Central memory CD4-positive, alpha-beta T cell (primary cell): ENCODE measurements at regions not wholly inside any gene's neighbourhood (a gene's known extent, or its start where the extent isn't known, plus 50 kb on each side); places are given as distances from the start of the nearest gene placed in this dataset.

ENCODE experiments used
- DNase-seq: peaks from one replicate; pipeline ENCODE4 v3.0.0; 2022

- DNase-seq, result no peak
Measured at GRCh38 chr12:59839514-59839913, 243.7 kb downstream of the SLC16A7 start.

- no peak for DNase-seq
Measured at GRCh38 chr12:59843260-59843843, 247.5 kb downstream of the SLC16A7 start.

DNA sequence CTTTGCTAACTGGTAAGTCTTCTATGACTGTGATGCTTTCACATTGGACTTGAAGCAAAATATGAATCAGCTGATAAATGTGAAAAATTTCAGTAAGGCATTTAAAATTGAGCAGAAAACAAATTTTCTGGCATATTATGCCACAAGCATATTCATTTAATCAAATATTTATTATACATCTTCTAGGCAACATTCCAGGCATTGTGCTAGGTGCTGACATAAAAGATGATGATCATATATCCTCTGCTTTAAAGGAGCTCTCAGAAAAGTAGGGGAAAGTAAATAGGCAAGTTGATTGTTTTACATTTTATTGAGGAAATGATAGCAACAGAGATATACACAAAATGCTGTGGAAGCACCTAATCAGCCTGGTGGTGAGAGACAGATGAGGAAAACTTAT lies 248.9 kb downstream of the SLC16A7 start:
- DNase-seq, result no peak

GRCh38 chr12:59845293-59845692 lies 249.5 kb downstream of the SLC16A7 start:
- no peak for DNase-seq

DNA sequence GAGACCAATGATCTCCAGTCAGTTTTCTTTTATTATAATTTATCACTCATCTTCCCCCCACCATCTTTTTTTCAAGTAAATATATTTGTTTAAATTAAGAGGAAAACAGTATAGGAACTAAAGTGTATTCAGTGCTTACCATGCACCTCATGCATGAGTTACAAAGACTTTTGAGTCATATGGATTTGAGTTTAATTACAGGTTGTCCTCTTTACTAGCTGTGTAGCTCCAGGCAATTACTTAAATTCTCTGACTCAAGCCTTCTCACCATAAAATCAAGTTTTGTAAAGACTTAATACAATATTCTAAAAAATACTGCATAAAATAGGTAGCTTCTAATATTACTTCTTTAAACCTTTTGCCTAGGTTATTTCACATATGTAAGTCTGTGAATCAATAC lies 251.3 kb downstream of the SLC16A7 start:
- no peak for DNase-seq

DNA sequence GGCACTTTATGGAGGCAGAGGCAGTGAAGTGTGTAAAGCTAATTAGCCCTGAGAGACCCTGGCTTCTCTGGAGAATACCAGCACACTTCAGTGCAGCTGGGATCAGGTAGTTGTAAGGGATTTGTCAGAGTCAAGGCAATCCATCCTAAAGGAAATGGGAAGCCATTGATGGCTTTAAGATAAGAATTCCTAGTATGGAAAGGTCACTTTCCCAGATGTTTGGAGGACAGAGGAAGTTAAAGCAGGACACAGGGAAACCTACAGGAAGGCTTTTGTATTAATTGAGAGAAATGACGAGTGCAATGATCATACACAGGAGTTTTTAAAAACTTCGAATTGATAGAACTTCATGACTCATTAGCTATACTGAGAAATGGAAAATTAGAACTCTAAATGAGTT lies 254.4 kb downstream of the SLC16A7 start:
- DNase-seq, result no peak

- DNase-seq, result no peak
Measured at GRCh38 chr12:59858508-59859170, 262.8 kb downstream of the SLC16A7 start.

DNA sequence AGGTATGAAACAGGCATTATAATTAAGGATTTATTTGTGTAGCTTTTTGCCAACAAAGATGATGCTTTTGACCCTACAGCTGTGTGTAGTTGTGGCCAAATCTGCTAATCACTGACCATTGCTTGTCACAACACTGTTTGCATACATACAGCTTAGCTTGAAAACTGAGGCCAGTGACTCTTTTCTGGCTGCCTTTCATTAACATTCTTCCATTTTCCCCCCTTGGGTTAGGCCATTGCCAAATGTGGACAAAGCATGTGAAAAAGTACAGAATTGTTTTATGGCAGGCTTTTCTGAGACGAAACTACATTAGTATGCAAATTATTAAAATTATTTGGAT lies 263.3 kb downstream of the SLC16A7 start:
- no peak for DNase-seq

GRCh38 chr12:59861635-59862034 lies 265.8 kb downstream of the SLC16A7 start:
- DNase-seq, result no peak

DNA sequence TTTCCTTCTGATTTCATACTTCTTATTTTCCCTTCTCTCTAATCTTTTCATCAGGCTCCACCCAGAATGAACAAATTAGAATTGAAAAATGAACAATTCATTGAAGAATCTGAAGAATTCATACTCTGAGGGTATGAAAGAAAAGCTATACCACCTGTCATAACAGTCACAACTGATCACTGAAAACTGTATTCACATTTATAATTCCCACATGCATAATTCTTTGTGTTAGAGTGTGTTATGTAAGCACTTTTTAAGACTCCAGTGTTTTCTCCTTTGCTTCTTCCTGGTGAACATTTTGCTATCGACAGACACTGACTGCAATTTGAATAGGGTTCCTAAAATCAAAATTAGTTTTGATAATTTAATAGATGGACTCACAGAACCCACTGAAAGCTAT lies 271.2 kb downstream of the SLC16A7 start:
- DNase-seq, result no peak

- DNase-seq, result no peak
Measured at GRCh38 chr12:59867689-59868088, 271.9 kb downstream of the SLC16A7 start.

DNA sequence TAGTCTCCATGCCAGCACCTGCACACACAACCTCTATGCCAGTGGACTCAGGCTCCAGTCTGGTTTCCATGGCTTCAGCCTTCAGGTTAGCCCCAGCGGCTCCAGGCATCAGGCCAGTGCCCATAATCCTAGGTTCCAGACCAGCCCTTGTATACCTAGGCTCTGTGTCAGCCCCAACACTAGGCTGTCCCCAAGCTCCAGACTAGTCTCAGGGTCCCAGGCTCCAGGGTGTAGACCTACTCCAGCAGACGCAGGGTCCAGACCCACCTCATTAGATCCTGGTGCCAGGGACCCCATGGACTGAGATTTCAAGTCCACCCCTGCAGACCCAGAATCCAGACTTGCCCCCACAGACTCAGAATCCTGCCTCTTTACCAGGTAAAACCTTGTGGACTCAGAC lies 275.9 kb downstream of the SLC16A7 start:
- no peak for DNase-seq

- no peak for DNase-seq
Measured at GRCh38 chr12:59873136-59873535, 277.3 kb downstream of the SLC16A7 start.

- no peak for DNase-seq
Measured at GRCh38 chr12:59874781-59875180, 279.0 kb downstream of the SLC16A7 start.

GRCh38 chr12:59886131-59886733 lies 290.4 kb downstream of the SLC16A7 start:
- DNase-seq, result no peak

DNA sequence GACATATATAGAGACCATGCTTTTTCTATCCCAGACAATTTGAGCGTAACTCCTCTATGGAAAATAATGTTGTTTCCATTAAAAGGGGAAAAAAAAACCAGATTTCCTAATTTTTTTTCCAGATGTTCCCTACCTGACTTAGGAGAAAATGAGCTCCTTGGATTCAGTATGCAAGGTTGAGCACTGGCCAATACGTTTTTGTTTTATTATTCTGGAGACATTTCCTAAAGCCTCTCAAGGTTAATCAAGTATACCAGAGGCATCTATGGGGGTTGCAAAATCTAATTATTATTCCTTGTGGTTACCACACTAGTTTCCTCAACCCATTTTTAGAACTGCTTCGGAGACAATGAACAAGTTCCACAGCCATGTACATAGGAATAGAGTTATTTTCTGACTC lies 291.3 kb downstream of the SLC16A7 start:
- no peak for DNase-seq

GRCh38 chr12:59890896-59891579 lies 295.2 kb downstream of the SLC16A7 start:
- DNase-seq, result no peak

DNA sequence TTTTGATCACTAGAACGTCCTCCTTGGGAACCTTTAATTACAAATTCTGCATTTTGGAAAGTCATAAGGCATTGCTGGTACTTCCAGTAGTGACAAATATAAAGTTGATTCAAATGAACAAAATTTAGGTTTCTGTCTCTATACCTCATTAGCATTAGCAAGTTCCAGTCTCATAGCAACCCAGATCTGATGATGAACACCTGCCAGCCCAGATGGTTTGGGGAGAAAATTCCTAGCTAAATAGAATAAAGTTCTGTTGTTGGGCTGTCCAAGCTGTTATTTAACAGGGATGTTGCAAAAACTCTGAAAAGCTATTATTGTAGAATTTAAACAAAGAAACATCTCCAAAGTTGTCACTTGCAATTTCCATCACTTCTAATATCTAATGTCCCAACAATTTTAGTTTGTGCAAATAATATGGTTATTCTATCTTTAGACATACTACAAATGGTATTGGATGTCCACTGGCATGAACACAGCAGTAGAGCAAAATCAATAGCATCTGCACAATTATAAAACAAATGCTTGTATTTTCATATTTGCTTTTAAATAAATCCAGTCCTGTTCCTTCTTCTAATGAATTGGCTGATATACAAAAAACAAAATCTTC lies 299.4 kb downstream of the SLC16A7 start:
- no peak for DNase-seq

- DNase-seq, result no peak
Measured at GRCh38 chr12:59904874-59905521, 309.2 kb downstream of the SLC16A7 start.

GRCh38 chr12:59911516-59911915 lies 315.7 kb downstream of the SLC16A7 start:
- no peak for DNase-seq

DNA sequence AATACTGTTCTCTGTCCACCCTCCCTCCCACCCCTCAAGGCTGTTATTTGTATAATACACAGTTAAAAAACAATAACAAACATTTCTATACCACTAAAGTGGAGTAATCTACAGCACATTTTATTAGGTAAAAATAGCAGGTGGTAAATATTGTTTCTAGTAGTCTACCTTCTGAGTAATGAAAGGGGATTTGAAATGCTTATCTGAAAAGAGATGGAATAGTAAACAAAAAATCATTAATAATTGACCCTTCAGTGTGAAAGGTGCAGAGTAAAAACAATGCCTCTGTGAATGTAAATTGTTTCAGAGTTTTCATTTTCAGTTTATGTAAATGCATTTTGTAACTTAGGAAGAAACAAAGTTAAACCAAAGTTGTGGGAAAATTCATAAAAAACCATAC lies 321.2 kb downstream of the SLC16A7 start:
- no peak for DNase-seq

DNA sequence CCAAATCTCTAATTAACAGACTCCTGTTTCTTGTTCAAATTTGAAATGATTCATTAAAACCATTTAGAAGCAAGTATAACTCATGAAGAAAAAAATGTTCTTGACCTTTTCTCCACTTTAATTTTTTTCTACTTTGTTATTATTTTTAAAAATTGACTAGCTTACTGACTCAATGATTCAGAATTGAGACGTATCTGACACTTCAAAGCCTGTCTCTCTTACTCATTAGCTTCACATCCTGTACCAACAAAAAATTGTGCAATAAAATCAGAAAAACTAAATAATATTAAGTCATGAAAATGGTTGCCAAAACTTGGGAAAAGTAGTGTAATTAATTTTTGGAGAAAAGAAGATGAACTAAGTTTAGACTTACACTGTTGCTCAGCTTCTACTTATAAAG lies 331.2 kb downstream of the SLC16A7 start:
- no peak for DNase-seq

DNA sequence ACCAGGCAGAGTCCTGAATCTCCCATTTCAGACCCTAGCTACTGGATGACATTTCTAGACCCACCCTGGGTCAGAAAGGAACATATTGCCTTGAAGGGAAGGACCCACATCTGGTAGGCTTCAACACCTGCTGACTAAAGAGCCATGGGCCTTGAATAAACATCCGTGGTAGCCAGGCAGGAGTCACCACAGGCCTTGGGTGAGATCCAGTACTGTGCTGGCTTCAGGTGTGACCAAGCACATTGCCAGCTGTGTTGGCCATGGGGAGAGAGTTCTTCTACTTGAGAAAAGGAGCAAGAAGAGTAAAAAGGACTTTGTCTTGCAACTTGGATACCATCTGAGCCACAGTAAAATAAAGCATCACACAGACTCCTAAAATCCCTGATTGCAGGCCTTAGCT lies 332.6 kb downstream of the SLC16A7 start:
- DNase-seq, result no peak
